DMS 273 (cell line): ENCODE measurements at regions not wholly inside any gene's neighbourhood (a gene's known extent, or its start where the extent isn't known, plus 50 kb on each side); places are given as distances from the start of the nearest gene placed in this dataset.
"Not testable (repeated sequence)": the region's sequence is repeated elsewhere in the genome, so short reads cannot be mapped to it uniquely, and the experiment has no call there.

Experiments used
- DNase-seq: peaks from one replicate; lab custom pipeline; 2025; ENCODE audit not compliant: unreplicated experiment; lab: John Stamatoyannopoulos, UW

DNA sequence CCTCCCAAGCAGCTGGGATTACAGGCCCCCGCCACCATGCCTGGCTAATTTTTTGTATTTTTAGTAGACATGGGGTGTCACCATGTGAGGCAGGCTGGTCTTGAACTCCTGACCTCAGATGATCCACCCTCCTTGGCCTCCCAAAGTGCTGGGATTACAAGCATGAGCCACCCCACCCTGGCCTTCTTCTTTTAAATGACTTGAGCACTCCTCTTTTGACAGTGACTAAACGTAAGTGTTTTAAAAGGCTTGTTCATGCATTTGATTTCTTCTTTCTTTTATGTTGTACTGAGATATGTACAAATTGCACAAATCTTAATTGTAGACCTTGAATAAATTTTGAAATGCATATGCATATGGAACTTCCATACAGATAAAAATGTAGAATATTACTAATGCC, 337.9 kb downstream of the CETN3 start:
- DNase-seq: no peak

DNA sequence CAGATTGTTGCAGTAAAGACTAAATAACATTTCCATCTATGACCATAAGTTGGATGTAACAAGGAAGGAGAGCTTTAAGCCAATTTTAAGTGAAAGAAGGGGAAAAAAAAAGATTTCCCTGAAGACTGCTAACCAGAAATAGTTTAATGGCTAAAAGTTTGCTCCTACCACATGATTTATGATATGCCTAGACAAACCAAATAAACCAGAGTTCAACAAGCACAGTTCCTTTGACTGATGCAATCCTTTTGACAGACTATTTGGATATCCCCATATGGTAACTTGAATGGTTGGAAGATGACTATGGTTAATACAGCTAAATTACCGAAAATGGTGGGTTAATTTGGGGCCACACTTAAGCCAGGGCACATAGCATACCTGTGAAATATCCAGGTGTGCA, 338.5 kb downstream of the CETN3 start:
- no peak for DNase-seq

DNA sequence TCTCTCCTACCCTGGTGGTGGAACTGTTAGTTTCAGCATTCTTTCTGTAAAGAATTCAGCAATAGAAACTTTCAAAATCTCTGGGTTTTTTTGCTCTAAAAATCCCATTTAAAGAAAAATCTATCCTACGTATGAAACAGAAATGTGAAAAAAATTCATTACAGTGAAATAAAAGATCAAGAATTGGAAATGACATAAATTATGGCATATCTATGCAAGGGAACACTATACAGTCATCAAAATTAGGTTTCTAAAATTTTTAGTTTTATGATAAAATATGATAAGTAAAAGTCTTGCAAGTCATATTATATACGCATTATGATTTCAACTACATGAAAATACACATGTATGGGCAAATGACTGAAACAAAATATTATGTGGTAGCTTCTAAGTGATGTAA, 342.6 kb downstream of the CETN3 start:
- no peak for DNase-seq

DNA sequence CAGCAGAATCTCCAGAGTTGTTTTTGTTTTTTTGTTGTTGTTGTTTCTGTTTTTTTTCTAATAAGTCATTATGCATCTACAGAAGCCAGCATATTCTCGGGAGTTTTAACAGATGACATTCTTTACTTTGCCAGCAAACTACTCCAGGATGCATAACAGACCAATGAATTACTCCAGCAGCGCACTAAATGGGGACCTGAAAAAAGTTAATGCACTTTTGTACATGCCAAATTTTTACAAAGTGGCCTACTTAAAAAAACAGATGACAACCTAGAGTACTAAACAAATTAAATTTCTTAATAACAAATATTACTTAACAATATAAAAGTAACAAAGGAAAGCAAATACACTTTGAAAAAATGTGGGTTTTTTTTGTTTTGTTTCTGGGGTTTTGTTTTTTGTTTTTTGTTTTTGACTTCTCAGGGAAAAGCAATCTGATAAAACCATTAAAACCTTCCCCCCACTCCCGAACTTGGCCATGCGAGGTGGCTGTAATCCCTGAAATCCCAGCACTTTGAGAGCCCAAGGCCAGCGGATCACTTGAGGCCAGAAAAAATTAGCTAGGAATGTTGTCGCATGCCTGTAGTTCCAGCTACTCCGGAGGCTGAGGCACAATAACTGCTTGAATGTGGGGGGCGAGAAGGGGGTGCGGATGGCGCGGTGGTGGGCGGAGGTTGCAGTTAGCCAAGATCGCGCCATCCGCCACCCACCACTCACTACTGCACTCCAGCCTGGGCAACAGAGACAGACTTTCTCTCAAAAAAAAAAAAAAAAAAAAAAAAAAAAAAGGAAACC, 352.4 kb downstream of the CETN3 start:
- no peak for DNase-seq

DNA sequence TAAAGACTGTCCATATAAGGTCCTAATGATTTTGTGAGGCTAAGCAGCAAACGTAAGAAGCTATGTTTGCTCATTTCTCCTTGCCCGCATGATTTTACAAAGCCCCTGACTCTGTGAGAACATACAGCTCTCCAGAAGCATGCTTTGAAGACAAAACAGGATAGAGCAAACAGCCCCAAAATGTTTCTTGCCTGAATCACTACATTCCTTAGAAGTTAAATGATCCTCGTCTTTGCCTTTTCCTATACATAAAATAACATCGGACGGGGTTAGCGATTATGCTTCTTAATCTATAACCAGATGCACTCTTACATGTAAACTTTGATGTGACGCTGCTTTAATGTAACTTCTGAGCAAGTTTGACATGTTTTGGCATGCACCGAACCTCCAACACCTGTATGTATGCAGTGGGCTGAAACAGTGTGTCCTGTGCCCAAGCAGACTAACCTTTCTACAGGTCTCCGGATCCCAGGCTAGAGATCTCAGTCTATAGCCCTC, 353.7 kb downstream of the CETN3 start:
- no peak for DNase-seq

DNA sequence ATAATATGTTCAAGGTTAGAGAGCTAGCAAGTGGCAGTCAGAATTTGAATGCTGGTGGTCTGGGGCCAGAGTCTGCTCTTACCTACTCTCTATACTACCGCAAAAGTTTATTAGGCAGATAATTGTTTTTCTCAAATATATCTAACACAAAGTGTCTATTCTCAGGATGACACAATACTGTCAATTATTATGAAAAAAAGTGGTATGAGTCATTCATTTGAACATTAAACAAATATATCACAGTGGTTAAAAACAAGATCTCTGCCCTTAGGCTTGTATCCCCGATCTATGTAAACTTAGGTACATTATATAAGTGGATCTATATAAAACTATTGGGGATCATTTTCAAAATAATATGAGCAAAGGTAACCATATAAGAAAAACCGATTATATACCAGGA, 354.9 kb downstream of the CETN3 start:
- DNase-seq: no peak

DNA sequence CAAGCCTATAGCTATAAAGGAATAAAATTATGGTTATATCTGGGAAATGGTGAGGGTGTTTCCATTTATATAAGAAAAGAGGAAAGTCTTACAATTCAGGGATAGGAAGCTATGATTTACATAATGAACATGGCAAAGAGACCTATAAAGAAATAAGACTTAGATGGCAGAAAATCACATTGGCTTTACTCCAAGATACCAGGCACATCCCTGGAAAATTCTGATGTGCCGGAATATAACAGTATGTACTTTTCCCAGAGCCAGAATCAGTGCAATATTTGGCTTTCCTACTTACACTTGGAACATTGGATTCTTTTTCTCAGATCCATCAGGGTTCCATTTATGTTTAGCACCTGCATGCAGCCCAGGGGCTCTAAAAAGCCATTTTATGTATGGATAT, 357.8 kb downstream of the CETN3 start:
- no peak for DNase-seq

DNA sequence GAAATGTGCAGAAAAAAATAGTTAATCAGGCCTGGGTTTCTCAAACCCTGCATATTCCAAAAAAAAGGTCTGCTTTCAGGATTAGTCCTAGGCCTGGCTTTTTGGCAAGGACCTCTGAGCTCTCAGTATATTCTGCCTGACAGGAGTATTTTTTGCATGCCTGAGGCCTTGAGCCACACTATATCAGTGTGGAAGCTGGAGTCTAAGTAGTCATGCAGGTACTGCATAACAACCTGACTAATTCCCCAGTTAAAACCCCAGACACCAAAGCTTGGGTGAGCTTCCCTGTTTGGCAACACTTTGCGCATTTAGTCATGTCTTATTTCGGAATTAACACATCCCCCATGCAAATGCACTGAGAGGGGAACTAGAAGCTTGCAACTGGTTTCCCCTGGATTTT, 359.5 kb downstream of the CETN3 start:
- no peak for DNase-seq

DNA sequence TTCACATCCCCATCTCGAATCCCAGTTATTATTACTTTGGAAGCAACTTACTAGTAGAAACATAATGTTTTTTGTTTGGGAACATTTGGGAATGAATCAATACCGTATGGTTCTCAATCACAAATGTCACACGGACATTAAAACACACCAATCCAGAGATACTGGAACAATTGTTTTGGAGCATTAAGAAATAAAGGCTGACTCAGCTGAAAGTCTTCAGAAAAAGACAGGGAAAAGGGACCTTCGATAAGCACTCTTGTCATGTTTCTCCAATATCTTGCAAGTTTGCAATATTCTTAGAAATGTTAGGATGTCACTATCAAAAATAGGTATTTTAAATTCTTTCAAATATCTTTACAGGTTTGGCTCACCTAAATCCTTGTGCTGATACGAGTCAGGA, 362.4 kb downstream of the CETN3 start:
- no peak for DNase-seq

DNA sequence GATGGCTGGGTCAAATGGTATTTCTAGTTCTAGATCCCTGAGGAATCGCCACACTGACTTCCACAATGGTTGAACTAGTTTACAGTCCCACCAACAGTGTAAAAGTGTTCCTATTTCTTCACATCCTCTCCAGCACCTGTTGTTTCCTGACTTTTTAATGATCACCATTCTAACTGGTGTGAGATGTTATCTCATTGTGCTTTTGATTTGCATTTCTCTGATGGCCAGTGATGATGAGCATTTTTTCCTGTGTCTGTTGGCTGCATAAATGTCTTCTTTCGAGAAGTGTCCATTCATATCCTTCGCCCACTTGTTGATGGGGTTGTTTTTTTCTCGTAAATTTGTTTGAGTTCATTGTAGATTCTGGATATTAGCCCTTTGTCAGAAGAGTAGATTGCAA, 369.5 kb downstream of the CETN3 start:
- not testable (repeated sequence) for DNase-seq

DNA sequence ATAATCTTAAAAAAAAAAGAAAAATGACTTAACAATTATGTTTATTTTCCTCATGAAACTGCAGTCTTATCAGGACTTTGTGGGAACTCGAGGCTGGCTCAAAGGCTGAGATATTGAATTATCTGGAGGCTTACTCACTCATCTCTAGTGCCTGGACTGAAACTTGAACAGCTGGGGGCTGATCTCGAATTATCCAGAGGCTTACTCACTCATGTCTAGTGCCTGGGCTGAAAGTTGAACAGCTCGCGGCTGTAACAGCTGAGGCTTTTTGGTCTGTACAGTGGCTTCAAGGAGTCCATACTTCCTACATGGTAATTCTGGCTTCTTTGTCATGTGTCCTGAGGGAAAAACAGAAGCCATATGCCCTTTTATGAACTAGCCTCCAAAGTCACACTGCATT, 371.9 kb downstream of the CETN3 start:
- no peak for DNase-seq

DNA sequence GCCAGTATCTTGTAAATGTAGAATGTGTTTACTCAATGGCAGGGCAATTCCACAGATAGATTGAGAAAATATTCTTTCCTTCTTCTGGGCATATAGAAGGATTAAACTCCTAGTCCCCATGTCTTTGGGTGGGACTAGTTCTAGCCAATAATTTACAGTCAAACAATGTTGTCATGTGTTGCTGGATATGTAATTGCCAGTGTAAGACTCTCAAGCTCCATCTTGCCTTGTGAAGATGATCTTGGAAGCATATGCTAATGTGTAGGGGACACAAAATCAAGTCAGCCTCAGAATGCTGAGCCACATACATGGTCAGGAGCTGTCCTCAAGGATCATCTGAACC, 386.9 kb downstream of the CETN3 start:
- DNase-seq: peak; percentile 34

DNA sequence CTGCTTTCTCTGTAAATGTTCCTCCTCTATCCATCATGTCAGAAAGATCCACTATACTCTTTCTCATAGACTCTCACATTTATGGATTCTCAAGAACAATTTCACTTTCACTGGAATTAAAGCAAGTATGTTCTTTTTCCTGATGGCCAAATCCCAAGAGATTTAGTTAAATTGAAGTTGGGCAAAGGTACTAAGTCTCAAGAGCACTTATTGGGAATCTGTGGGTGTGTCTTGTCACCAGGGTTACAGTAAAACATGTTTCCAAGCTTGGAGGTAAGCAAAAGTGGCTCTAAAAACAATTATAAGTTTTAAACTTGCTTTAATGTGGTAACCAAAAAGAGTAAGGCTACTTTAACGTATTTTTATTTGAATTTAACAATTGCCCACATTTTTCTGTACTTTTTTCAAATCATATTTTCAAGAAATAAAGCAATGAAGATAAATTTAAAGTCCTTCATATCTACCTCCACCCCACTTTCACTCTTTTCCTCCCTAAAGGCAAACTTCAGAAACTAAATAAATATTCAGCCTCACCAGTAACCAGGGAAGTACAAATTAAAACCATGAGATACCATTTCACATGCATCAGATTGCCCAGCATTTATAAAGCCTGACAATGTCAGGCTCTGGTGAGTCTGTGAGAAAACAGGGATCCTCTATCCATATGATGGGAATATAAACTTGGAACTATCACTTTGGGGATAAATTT, 387.4 kb downstream of the CETN3 start:
- DNase-seq: no peak

DNA sequence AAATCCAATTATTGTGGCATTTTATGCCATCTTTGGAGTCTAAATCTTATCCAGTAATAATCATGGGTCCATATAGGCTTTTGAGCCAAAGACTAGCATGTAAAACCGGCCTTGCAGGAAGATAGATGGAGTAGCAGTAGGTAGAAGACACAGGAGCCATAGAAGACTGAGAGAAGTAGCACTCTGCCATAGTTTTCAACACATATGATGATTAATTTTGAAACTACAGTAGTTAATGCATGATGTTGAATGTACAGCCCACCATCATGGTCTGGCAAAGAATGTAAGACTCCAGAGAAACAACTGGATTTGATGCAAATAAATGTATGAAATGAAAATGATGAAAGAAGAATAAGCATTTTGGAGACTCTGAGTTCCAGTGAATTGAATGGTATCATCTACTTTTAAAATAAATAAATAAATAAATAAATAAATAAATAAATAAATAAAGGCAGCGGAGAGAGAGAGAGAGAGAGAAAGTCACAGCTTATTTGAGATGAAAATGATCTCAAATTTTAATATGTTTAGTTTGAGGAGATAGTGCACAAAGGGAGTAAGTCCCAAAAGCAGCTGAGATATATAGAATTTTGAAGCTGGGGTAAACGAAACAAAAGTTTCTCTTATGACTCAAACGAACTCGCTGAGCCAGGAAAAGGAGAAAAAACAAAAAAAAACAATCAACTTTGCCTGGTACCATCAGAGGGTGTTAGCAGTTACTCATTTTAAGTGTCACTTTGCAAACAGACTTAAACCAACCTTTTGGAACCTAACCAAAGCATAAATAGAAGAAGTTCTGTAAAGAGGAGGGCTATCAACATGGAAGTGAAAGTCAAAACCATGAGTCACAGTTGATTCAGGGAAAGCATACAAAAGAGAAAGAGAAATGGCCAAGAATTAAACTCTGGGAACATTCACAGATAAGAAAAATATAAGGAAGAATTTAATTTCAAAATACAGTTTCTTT, 388.7 kb downstream of the CETN3 start:
- DNase-seq: no peak

DNA sequence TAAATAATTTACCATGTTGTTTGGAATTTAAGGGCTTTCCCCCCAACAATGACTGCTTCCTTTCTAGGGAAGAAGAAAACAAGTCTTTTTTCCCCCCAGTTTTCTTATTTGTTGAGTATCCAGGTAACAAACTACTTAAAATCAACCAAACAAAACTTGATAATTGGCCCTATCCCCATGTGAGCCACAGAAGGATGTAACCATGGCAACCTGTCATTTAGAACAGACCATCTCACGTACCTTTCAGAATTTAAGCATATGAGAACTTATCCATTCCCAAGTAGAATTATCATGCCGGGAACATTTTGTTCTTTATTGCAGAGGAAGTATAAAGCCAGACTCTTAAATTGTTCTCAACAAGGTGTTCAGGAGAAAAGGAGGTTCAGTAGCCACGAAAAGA, 392.3 kb downstream of the CETN3 start:
- DNase-seq: peak; percentile 1

DNA sequence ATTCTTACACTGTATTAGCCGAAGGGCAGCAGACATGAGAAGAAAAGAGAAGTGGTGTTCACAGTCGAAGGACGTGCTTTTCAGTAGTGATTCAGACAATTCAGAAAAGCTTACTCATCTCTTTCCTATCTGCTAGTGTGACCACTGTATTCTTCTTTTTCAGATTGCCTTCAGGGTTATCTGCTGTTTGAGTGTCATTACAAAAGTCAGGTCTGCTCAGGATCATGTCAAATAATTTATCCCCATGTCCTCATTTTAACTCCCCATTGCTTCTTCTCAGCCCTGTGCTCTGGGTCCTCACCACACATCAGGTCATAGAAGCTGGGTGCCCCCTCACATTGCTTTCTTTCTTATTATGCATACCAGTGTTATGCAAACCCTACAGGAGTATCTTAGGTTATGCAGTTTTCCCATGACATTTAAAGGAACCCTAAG, 394.0 kb downstream of the CETN3 start:
- no peak for DNase-seq

DNA sequence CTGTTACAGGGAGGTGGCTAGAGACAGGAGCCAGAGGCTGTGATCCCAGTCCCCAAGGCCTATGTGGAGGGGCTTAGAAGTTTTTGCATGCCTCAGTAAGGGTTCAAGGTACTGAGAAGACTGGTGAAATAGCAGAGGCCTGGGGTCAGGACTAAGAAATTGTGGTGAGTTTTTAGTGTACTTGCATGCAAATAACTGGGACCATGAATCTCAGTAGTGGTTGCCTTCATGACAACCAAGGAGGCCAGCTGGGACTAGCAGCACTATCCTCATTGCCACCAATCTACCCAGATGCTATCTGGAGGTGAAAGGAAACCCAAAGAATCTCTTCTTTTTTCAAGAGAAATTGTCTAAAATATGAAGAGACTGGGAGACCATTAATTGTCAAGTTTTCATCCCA, 395.1 kb downstream of the CETN3 start:
- no peak for DNase-seq

DNA sequence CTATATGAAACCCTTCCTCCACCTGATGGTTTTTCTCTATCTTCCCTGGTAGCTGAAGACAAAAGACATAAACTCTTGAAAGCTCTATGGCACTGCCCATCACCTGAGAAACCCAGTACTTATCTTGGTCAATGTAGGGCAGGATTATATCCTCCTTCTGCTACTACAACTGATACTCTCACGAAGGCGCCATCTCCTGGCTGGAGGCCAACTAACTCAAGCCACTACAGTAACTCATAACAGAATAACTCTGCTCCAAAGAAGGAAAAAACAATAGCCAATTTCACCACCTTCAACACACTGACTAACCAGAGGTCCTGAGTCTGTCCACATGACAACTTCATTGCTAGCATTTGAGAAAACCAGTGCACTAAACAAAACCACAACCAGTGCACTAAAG, 409.2 kb downstream of the CETN3 start:
- no peak for DNase-seq

DNA sequence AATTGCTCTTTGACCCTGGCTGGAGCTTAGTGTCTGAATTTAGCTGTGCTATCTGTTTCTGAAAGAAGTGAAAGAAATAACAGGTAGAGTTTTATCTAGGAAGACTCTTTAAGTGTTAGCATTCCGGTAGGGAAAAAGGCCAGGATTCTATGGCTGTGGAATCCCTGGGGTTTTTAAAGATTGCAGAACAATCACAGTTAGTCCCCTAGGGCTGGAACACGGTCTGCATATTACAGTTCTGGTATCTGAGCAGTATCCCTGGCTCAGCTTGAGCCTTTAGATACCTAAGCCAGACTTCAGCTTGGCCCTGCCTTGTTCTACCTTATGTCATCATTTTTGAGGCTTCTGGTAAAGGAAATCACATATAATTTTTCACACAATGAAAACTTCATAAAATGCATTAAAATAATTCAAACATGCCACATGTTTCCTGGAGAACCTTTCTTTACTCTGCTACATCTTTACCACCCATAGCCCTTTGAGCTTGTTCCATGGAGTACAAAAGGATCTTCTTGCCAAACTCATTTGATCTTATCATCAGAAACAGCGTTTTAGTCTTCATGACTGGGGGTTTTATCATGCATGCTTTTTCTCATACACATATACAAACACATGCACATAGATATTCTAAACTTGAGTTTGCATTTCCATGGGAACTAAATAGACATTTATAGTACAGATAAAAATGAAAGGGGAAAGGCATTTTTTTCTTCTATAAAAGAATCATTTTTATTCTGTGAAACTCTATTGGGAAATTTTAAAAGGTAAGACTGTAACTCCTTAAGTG, 410.8 kb downstream of the CETN3 start:
- DNase-seq: no peak

DNA sequence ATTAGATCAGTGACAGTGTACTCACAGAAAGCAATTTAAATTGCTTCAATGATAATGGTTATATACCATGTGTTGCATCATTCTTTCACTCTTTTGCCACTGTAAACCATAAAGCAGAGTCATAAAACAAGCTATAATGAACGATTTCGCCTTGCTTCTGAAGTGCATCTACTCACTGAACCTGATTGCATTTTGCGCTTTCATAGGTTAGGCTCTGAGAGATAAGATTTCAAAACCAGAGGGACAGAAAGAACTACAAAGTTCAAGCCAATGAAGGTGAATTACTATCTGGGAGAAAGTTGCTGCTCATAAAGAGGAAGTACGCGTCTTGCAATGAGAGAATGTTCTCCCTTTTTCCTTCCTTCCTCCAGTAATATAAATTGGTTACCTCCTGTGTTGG, 412.7 kb downstream of the CETN3 start:
- DNase-seq: no peak

DNA sequence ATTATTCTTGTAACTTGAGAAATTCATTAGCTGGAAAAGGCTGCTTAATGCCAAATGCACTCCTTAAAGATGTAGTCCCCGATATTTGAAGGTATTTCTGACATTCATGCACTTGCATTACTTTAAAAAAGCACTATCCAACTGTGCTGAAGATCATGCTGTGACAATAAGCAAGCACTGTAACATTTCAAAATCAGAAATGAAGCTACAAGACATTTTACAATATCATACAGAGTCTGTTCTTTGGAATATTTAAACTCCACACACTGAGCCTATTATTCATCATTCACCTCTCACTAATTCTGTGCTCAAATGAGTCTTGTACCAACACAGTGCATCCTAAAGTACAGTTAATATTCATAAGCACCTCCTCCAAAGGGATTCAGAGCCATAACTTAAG, 413.2 kb downstream of the CETN3 start:
- no peak for DNase-seq
